Stimulated activated CD4-positive, alpha-beta T cell treated with anti-CD3 and anti-CD28 coated beads, Interleukin-12 subunit alpha, Interleukin-12 subunit beta, amount 100 ng/mL, for 24 hours (primary cell): ENCODE measurements at regions not wholly inside any gene's neighbourhood (a gene's known extent, or its start where the extent isn't known, plus 50 kb on each side); places are given as distances from the start of the nearest gene placed in this dataset.
"Not testable (repeated sequence)": the region's sequence is repeated elsewhere in the genome, so short reads cannot be mapped to it uniquely, and the experiment has no call there.

ENCODE experiments used
- DNase-seq, 2 experiments: peaks; one replicate each; pipeline ENCODE4 v3.0.0-alpha.2; 2020; ENCODE audit warnings: low read depth in 2 of 2

- DNase-seq: no peak
Observed at GRCh38 chr3:150247441-150247840, 160.7 kb upstream of the TSC22D2 start.

GRCh38 chr3:150243466-150243865 is 164.6 kb upstream of the TSC22D2 start:
- no peak for DNase-seq

GRCh38 chr3:150242220-150242936 is 165.7 kb upstream of the TSC22D2 start:
- no peak for DNase-seq

GRCh38 chr3:150240891-150241290 is 167.2 kb upstream of the TSC22D2 start:
- no peak for DNase-seq

GRCh38 chr3:150239766-150240165 is 168.3 kb upstream of the TSC22D2 start:
- DNase-seq: no peak

- no peak for DNase-seq
Observed at GRCh38 chr3:150238995-150239619, 169.0 kb upstream of the TSC22D2 start.

GRCh38 chr3:150238048-150238802 is 169.9 kb upstream of the TSC22D2 start:
- no peak for DNase-seq

- no peak for DNase-seq
Observed at GRCh38 chr3:150237490-150237889, 170.6 kb upstream of the TSC22D2 start.

GRCh38 chr3:150236316-150237082 is 171.6 kb upstream of the TSC22D2 start:
- no peak for DNase-seq

- no peak for DNase-seq
Observed at GRCh38 chr3:150235799-150236198, 172.3 kb upstream of the TSC22D2 start.

GRCh38 chr3:150232992-150233451 is 175.1 kb upstream of the TSC22D2 start:
- DNase-seq: no peak

GRCh38 chr3:150230037-150230436 is 178.1 kb upstream of the TSC22D2 start:
- no peak for DNase-seq

GRCh38 chr3:150228626-150229025 is 179.5 kb upstream of the TSC22D2 start:
- DNase-seq: not testable (repeated sequence)

GRCh38 chr3:150227839-150228238 is 180.3 kb upstream of the TSC22D2 start:
- peak in 1 of 2 experiments; percentile 26 for DNase-seq

- no peak for DNase-seq
Observed at GRCh38 chr3:150225986-150226385, 182.1 kb upstream of the TSC22D2 start.

- DNase-seq: no peak
Observed at GRCh38 chr3:150223558-150223957, 184.5 kb upstream of the TSC22D2 start.

- DNase-seq: no peak
Observed at GRCh38 chr3:150222691-150223489, 185.2 kb upstream of the TSC22D2 start.

- DNase-seq: no peak
Observed at GRCh38 chr3:150221904-150222523, 186.1 kb upstream of the TSC22D2 start.

- DNase-seq: no peak
Observed at GRCh38 chr3:150220799-150221198, 187.3 kb upstream of the TSC22D2 start.

- DNase-seq: no peak
Observed at GRCh38 chr3:150220041-150220440, 188.1 kb upstream of the TSC22D2 start.

- DNase-seq: no peak
Observed at GRCh38 chr3:150218841-150219240, 189.3 kb upstream of the TSC22D2 start.
